HG03565 (cell line): ENCODE measurements at regions not wholly inside any gene's neighbourhood (a gene's known extent, or its start where the extent isn't known, plus 50 kb on each side); places are given as distances from the start of the nearest gene placed in this dataset.
"Not testable (repeated sequence)": the region's sequence is repeated elsewhere in the genome, so short reads cannot be mapped to it uniquely, and the experiment has no call there.

ENCODE experiments used
- ATAC-seq: cut with Tn5 transposase; IDR thresholded peaks from one replicate; pipeline ENCODE4 v1.9.1; 2021; ENCODE audit warnings: mild to moderate bottlenecking, moderate library complexity; ENCODE audit not compliant: unreplicated experiment

- ATAC-seq, result no peak
Observed at GRCh38 chr5:61215996-61216395, 53.7 kb upstream of the SMIM15 start.

DNA sequence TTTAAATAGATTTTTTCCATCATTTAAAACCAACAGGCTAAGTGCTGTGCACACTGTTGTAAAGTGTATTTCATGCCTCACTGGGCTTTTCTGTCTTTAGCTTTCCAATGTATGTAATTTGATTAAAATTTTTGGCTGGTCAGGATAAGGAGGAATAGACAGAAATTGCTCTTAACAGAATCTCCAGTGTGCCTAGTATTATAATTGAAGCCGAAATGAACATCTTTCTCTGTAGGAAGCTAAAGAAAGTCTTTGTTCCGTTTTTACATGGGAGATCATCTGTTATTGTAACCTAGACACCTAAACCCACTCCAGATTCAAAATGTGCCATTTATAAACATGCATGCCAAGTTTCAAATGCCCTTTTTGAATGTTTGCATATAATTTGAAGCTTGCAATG lies 54.5 kb upstream of the SMIM15 start:
- ATAC-seq, result no peak

- no peak for ATAC-seq
Observed at GRCh38 chr5:61217214-61217613, 54.9 kb upstream of the SMIM15 start.

GRCh38 chr5:61228229-61228628 lies 66.0 kb upstream of the SMIM15 start:
- no peak for ATAC-seq

- no peak for ATAC-seq
Observed at GRCh38 chr5:61228691-61229280, 66.5 kb upstream of the SMIM15 start.

DNA sequence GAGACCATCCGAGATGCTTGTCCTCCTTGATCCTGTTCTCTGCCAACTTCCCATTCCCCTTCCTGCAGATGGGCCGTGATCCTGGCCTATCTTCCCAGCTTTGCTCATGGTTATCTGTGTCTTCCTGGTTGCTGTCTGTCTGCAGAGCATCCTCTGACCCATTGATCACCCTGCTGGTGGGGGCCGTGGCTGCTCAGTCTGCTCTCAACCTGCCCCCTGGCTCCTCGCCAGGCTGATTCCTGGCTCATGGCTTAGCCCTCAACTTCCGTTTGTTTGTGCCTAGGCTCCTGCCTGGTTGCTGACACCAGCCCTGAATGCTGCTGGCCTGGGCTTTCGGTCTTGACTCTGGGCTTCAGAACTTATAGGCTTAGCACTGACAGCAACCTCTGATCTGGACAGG lies 67.1 kb upstream of the SMIM15 start:
- no peak for ATAC-seq

- no peak for ATAC-seq
Observed at GRCh38 chr5:61230492-61230891, 68.2 kb upstream of the SMIM15 start.

GRCh38 chr5:61231813-61232212 lies 69.5 kb upstream of the SMIM15 start:
- no peak for ATAC-seq

GRCh38 chr5:61232490-61233050 lies 70.3 kb upstream of the SMIM15 start:
- ATAC-seq, result no peak

DNA sequence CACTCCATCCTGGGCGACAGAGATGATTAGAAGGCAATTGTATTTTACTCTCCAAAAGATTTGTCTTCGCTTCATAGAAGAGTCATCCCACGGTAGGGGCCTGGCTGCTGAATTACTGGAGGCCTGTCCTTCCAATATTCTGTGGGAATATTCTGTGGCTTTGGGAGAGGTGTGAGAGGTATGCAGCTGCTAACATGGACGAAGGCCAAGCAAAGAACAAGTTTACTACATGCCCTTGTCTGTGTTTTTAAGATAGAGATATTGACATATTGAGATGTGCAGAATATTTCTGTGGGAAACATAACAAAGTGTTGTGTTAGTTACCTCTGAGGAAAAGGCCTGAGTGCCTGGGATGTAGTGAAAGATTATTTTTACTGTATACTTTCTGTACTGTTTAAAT lies 71.8 kb upstream of the SMIM15 start:
- no peak for ATAC-seq

DNA sequence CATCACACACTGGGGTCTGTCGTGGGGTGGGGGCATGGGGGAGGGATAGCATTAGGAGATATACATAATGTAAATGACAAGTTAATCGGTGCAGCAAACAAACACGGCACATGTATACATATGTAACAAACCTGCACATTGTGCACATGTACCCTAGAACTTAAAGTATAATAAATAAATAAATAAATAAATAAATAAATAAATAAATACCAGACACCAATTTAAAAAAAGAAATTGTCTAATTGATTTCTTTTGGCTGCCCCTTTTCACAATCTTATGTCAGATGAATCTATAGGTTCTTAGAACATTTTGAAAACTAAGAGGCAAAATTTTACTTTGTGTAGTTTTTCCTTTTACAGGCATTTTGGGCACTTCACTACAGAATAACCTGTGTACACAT lies 74.4 kb upstream of the SMIM15 start:
- ATAC-seq, result not testable (repeated sequence)

GRCh38 chr5:61245486-61245885 lies 83.2 kb upstream of the SMIM15 start:
- no peak for ATAC-seq

- ATAC-seq, result no peak
Observed at GRCh38 chr5:61245936-61246335, 83.7 kb upstream of the SMIM15 start.

DNA sequence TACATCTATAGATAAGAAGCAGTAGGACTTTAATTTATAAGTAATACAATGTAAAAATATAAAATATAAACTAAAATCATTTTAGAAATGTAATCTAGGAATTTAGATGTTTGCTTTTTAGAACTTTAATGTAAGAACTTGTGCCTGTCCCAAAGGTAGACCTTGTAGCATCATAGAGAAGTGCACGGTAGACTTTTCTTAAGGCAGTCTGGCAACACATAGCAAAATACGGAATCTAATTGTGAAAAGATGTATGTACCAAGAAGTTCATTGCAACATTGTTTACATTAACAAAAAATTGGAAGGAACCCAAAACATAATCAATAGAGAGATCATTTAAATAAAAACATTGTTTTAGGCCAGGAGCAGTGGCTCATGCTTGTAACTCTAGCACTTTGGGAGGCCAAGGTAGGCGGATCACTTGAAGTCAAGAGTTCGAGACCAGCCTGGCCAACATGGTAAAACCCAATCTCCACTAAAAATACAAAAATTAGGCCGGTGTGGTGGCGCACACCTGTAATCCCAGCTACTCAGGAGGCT lies 84.6 kb upstream of the SMIM15 start:
- no peak for ATAC-seq

DNA sequence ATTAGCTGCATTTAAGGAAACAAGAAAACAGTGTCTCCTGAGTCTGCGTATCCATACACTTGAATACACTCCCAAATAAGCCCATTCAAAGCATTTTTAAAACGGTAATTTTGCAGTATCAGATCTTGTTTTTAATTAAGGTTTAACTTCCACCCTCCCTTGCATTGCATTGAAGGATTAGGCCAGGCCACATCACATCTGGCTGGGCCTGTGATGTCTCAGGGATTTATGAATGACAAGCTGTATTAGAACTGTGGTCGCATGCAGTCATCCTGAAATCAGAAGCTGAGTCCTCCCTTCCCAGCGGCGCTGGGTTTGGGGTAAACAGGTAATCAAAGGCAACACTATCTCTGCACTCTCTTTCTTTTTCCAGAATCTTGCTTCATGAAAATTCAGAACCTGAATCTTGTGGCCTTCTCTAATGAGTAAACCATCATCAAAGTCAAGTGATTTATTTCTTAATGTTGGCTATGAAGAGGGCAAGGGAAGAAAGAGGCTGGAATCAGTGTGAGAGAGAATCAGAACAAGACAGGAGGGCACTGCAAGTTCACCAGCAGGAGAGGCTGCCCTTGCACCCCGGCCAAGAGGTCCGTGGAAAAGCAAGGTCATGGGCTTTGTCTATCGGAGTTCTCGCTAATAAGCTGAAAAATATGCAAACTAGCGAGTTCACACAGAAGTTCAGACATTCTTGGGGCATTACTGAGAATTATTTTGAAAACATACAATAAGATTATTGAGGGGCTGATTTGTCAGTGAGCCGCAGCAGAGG lies 80.0 kb upstream of the ZSWIM6 start:
- ATAC-seq, result no peak

DNA sequence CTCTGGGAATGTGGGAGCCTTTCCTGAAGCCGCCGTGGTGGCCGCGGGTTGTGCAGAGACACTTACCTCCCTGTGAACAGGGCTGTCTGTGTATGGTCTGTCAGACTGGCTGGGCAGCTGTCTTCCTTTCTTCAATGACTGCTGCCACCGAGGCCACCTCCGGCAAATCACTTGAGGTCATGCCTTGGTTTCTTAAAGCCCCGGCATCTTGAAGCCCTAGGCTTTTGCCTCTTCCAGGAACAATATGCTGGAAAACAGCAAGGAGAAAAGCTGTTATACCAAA lies 79.5 kb upstream of the ZSWIM6 start:
- no peak for ATAC-seq

DNA sequence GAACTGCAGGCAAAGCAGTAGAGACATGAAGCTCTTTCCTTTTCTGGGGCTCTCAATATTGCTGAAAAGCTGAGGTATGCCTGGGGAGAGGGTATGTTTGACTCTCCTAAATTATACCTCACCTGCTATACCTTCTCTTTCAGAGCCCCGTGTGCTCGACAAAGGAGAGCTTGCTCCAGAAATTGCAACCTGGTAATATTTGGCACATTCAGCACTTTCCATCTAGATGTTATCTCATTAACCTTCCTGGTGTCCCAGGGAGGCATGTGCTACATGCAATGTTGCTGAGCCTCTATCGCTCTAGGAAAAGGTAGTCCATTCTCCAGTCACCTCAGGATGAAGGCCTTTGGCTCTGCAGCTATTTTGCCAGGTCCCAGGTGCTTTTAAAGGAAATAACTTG lies 78.5 kb upstream of the ZSWIM6 start:
- no peak for ATAC-seq

GRCh38 chr5:61254969-61255555 lies 77.0 kb upstream of the ZSWIM6 start:
- no peak for ATAC-seq

DNA sequence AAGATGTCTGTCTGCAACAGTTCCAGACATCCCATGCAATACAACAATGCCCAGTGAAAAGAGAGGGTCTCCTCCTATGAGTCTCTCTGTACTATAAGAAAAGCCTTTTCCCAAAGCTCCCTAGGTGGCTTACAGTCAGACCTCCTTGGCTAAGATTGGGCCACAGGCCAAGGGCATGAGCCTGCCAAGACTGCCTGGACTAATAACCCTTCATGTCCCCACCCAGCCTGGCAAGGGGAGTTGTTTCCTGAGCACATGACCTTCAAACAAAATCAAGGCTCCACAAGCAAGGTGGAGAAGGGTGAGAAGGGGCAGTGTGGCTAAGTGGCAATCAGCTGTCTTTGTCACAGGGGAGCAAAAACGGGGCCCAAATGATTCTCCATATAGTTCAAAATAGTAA lies 75.6 kb upstream of the ZSWIM6 start:
- ATAC-seq, result no peak

DNA sequence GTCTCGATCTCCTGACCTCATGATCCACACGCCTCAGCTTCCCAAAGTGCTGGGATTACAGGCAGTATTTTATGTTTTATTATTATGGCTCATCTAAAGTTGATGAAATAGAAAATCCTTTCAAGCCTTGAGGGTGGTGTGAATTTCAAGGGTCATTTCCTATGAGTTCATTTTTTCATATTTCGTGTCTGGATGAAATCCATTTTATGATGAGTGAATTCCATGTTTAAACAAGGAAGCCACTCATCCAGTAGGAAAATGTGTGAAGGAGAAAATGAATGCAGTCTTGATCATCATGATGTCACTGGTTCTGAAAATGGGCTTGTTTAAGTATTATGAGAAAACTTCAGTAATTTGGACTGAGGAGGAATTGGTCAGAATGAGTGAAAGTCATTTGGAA lies 74.6 kb upstream of the ZSWIM6 start:
- ATAC-seq, result no peak

DNA sequence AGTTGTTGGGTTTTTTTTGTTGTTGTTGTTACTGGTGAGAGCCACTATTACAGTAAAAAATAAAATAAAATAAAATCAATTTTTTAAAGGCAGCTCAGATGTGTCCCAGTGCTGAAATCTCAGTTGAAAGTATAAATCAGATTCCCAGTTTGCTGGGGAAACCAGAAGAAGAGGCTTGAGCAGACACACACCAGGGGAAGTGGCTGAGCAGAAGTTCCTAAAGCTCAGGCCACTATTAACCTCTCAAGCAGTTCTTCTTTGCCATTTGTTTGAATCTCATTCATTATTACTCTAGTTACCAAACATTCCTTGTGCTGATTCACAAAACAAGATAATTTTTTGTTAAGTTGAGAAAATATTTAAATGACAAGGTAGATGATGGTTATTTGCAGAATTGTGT lies 70.9 kb upstream of the ZSWIM6 start:
- ATAC-seq, result no peak

- ATAC-seq, result no peak
Observed at GRCh38 chr5:61262080-61262479, 70.0 kb upstream of the ZSWIM6 start.
